ENCODE measurements at regions not wholly inside any gene's neighbourhood (a gene's known extent, or its start where the extent isn't known, plus 50 kb on each side); places are given as distances from the start of the nearest gene placed in this dataset.

DNA sequence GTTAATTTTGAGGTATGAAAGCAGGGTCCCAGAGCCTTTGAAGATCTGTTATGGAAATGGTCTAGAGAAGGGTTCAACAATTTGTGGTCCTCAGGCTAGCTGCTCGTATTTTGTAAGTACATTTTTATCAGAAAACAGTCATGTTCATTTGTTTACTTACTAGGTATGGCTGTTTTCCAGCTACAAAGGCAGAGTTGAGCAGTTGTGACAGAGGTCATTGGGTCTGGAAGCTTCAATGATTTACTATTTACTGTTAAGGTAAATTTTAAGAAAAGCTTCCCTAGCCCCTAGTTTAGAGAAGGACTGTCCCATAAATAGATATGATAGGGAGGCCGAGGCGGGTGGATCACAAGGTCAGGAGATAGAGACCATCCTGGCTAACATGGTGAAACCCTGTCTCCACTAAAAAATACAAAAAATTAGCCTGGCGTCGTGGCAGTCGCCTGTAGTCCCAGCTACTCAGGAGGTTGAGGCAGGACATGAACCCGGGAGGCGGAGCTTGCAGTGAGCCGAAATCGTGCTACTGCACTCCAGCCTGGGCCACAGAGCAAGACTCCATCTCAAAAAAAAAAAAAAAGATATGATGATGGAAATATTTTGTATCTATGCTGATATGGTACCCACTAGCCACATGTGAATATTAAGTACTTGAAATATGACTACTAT lies 538.4 kb upstream of the CITED2 start:
- DNase-seq (ENCODE audit: low read depth in 1 of 2, low spot score in 1 of 2): no peak
- in situ Hi-C loops (cut with HindIII; ENCODE audit: low pct_unique_long_range_greater_than_20kb, low sequenced_read_pairs): no loop called here
- no peak for TF ChIP-seq JUND (IDR thresholded peaks at IDR 0.05; ENCODE audit: low read depth)

GRCh38 chr6:139909992-139910391 lies 535.5 kb upstream of the CITED2 start:
- in situ Hi-C loops (cut with HindIII; ENCODE audit: low pct_unique_long_range_greater_than_20kb, low sequenced_read_pairs): no loop called here
- TF ChIP-seq JUND (IDR thresholded peaks at IDR 0.05; ENCODE audit: low read depth): no peak
- DNase-seq (ENCODE audit: low read depth in 1 of 2, low spot score in 1 of 2): no peak

- TF ChIP-seq JUND (IDR thresholded peaks at IDR 0.05; ENCODE audit: low read depth): no peak
- in situ Hi-C loops (cut with HindIII; ENCODE audit: low pct_unique_long_range_greater_than_20kb, low sequenced_read_pairs): no loop called here
- no peak for DNase-seq (ENCODE audit: low read depth in 1 of 2, low spot score in 1 of 2)
Measured at GRCh38 chr6:139905404-139906052, 531.1 kb upstream of the CITED2 start.

GRCh38 chr6:139904568-139904967 lies 530.1 kb upstream of the CITED2 start:
- DNase-seq (ENCODE audit: low read depth in 1 of 2, low spot score in 1 of 2): no peak
- TF ChIP-seq JUND (IDR thresholded peaks at IDR 0.05; ENCODE audit: low read depth): no peak
- in situ Hi-C loops (cut with HindIII; ENCODE audit: low pct_unique_long_range_greater_than_20kb, low sequenced_read_pairs): no loop called here

DNA sequence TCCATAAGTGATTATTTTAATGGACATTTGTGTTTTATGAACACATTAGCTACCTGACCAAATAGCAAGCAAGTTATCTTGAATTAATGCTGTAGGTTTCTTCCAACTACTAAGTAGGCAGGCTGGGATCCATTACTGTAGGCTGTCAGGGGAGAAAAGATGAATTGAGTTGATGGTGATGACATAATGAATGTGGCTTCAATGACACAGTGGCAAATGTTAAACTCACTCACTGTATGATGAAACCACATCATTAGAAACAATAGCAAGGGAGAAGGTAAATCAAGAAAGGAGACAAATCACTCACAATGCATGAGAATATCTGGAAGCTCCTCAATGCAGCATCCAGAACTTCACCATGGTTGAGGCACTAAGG lies 529.7 kb upstream of the CITED2 start:
- no peak for TF ChIP-seq JUND (IDR thresholded peaks at IDR 0.05; ENCODE audit: low read depth)
- no peak for DNase-seq (ENCODE audit: low read depth in 1 of 2, low spot score in 1 of 2)
- in situ Hi-C loops (cut with HindIII; ENCODE audit: low pct_unique_long_range_greater_than_20kb, low sequenced_read_pairs): no loop called here

- no peak for DNase-seq (ENCODE audit: low read depth in 1 of 2, low spot score in 1 of 2)
- in situ Hi-C loops (cut with HindIII; ENCODE audit: low pct_unique_long_range_greater_than_20kb, low sequenced_read_pairs): no loop called here
- TF ChIP-seq JUND (IDR thresholded peaks at IDR 0.05; ENCODE audit: low read depth): no peak
Measured at GRCh38 chr6:139903411-139904157, 529.1 kb upstream of the CITED2 start.

- no peak for DNase-seq (ENCODE audit: low read depth in 1 of 2, low spot score in 1 of 2)
- in situ Hi-C loops (cut with HindIII; ENCODE audit: low pct_unique_long_range_greater_than_20kb, low sequenced_read_pairs): no loop called here
- TF ChIP-seq JUND (IDR thresholded peaks at IDR 0.05; ENCODE audit: low read depth): no peak
Measured at GRCh38 chr6:139895205-139895793, 520.9 kb upstream of the CITED2 start.

DNA sequence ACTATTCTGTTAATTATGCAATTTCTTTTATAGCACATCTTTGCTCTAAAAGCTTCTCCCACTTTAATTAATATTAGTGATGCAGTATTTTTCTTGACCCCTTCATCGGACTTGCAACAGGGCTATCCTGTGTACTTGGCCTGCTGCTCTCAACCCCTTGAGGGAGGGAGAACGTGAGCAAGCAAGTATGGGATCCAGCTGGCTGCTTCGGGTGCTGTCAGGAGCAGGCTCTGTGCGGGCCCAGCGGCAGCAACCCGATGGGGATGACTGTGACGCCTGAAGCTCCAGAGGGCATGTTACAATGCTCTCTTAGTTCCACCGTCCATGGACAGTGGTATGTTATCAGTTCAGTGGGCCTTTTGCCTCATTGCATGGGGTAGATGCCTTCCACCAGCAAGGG lies 519.8 kb upstream of the CITED2 start:
- DNase-seq (ENCODE audit: low read depth in 1 of 2, low spot score in 1 of 2): no peak
- no peak for TF ChIP-seq JUND (IDR thresholded peaks at IDR 0.05; ENCODE audit: low read depth)
- in situ Hi-C loops (cut with HindIII; ENCODE audit: low pct_unique_long_range_greater_than_20kb, low sequenced_read_pairs): no loop called here

DNA sequence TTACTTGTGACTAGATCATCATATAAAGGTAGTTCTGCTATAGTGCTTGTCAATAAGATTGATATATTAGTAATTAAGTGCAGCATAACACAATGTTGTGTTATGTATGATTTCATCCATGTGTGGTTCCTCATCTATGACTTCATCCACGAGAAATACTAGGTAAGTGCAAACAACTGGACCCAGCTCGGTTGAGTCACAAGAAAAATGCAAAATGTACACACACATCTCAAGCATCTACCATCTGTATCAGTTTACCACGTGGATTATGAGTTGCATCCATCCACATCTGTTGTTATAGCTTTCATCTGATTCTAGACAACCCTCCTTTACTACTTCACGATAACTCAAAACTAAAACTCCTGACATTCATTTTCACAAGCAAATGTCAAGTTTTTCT lies 517.0 kb upstream of the CITED2 start:
- DNase-seq (ENCODE audit: low read depth in 1 of 2, low spot score in 1 of 2): no peak
- TF ChIP-seq JUND (IDR thresholded peaks at IDR 0.05; ENCODE audit: low read depth): no peak
- in situ Hi-C loops (cut with HindIII; ENCODE audit: low pct_unique_long_range_greater_than_20kb, low sequenced_read_pairs): no loop called here

GRCh38 chr6:139888681-139889122 lies 514.3 kb upstream of the CITED2 start:
- no peak for DNase-seq (ENCODE audit: low read depth in 1 of 2, low spot score in 1 of 2)
- in situ Hi-C loops (cut with HindIII; ENCODE audit: low pct_unique_long_range_greater_than_20kb, low sequenced_read_pairs): no loop called here
- TF ChIP-seq JUND (IDR thresholded peaks at IDR 0.05; ENCODE audit: low read depth): no peak

- TF ChIP-seq JUND (IDR thresholded peaks at IDR 0.05; ENCODE audit: low read depth): no peak
- DNase-seq (ENCODE audit: low read depth in 1 of 2, low spot score in 1 of 2): no peak
- in situ Hi-C loops (cut with HindIII; ENCODE audit: low pct_unique_long_range_greater_than_20kb, low sequenced_read_pairs): no loop called here
Measured at GRCh38 chr6:139887275-139887674, 512.8 kb upstream of the CITED2 start.

DNA sequence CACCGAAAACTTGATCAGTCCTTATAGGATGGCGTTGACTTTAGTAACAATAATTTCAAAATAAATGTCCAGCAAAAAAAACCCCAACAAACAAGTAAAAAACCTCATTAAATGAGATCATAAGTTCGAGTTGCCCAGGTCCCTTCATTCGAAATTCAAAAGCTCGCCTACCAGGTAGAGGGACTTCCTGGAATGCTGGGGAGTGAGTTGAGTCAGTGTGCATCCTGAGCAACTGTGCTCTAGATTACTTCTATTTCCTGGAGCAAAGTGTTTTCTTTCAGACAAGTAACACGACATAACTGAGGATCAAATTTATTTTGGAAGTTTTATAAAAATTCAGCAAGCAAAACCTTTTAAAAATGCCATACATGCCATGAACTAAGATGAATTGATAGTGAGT lies 511.9 kb upstream of the CITED2 start:
- TF ChIP-seq JUND (IDR thresholded peaks at IDR 0.05; ENCODE audit: low read depth): no peak
- in situ Hi-C loops (cut with HindIII; ENCODE audit: low pct_unique_long_range_greater_than_20kb, low sequenced_read_pairs): no loop called here
- no peak for DNase-seq (ENCODE audit: low read depth in 1 of 2, low spot score in 1 of 2)

DNA sequence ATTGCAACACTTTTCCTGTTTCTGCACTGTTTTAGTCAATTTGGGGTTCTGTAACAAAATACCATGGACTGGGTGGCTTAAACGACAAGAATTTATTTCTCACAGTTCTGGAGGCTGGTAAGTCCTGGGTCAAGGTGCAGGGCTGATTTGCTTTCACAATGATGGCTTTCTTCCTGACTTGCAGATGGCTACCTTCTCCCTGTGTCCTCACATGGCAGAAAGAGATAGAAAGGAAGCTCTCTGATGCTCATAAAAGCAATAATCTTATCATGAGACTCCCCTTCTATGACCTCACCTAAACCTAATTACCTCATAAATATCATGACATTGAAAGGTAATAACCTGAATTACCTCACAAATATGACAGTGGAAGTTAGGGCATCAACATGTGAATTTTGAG lies 511.5 kb upstream of the CITED2 start:
- in situ Hi-C loops (cut with HindIII; ENCODE audit: low pct_unique_long_range_greater_than_20kb, low sequenced_read_pairs): no loop called here
- no peak for TF ChIP-seq JUND (IDR thresholded peaks at IDR 0.05; ENCODE audit: low read depth)
- DNase-seq (ENCODE audit: low read depth in 1 of 2, low spot score in 1 of 2): no peak

All from T47D (cell line).